ENCODE measurements at regions not wholly inside any gene's neighbourhood (a gene's known extent, or its start where the extent isn't known, plus 50 kb on each side); places are given as distances from the start of the nearest gene placed in this dataset.

- H3K4me3 ChIP-seq (ENCODE audit: low read length) = no peak overlapping the region
- H3K9me3 ChIP-seq (replicated peaks; ENCODE audit: insufficient read depth, low read length) = no peaks in the 10 kb centered on the region
- DNase-seq = no peak
- H3K36me3 ChIP-seq (replicated peaks; ENCODE audit: insufficient read depth, low read length) = no peaks in the 10 kb centered on the region
- H3K9me2 ChIP-seq (replicated peaks; ENCODE audit: insufficient read depth, low read length) = no peaks in the 10 kb centered on the region
- H3K4me2 ChIP-seq (ENCODE audit: low read depth, low read length) = no peak overlapping the region
- H3K9ac ChIP-seq (ENCODE audit: low read length) = no peak overlapping the region
- TF ChIP-seq EZH2 (optimal IDR thresholded peaks at IDR 0.05; ENCODE audit: low read depth, low read length) (no peak), CTCF (IDR thresholded peaks at IDR 0.05; ENCODE audit: low read length) (no peak), EZH2phosphoT487 (IDR thresholded peaks at IDR 0.05; ENCODE audit: low read length) (no peak)
- no peaks in the 10 kb centered on the region for H4K20me1 ChIP-seq (ENCODE audit: insufficient read depth, low read length)
- no peak overlapping the region for H2AFZ ChIP-seq (ENCODE audit: low read length)
- no peaks in the 10 kb centered on the region for H3K27me3 ChIP-seq (replicated peaks; ENCODE audit: insufficient read depth, low read length)
- H3F3A ChIP-seq (ENCODE audit: insufficient read depth, low read length) = 0 out of 2 replicates have a peak, but pooled peaks cover 5% of the 10 kb centered on the region
- H3K27ac ChIP-seq (ENCODE audit: low read length) = no peak overlapping the region
- peaks cover 12% of the 10 kb centered on the region; the same call in 1 of the 2 replicates for H3K4me1 ChIP-seq (ENCODE audit: low read length)
- H3K79me2 ChIP-seq (ENCODE audit: low read length) = no peaks in the 10 kb centered on the region
Measured at GRCh38 chr1:116260621-116261020, 112.4 kb upstream of the ATP1A1 start.

- TF ChIP-seq EZH2phosphoT487 (IDR thresholded peaks at IDR 0.05; ENCODE audit: low read length) (no peak), CTCF (IDR thresholded peaks at IDR 0.05; ENCODE audit: low read length) (no peak), EZH2 (optimal IDR thresholded peaks at IDR 0.05; ENCODE audit: low read depth, low read length) (no peak)
- Histone ChIP-seq H3K9me3 (replicated peaks; ENCODE audit: insufficient read depth, low read length) (no peaks in the 10 kb centered on the region), H3K4me3 (ENCODE audit: low read length) (no peak overlapping the region), H3K27me3 (replicated peaks; ENCODE audit: insufficient read depth, low read length) (no peaks in the 10 kb centered on the region), H3K4me2 (ENCODE audit: low read depth, low read length) (no peak overlapping the region), H3K9me2 (replicated peaks; ENCODE audit: insufficient read depth, low read length) (no peaks in the 10 kb centered on the region), H3F3A (ENCODE audit: insufficient read depth, low read length) (0 out of 2 replicates have a peak, but pooled peaks cover 5% of the 10 kb centered on the region), H3K79me2 (ENCODE audit: low read length) (no peaks in the 10 kb centered on the region), H3K36me3 (replicated peaks; ENCODE audit: insufficient read depth, low read length) (no peaks in the 10 kb centered on the region), H2AFZ (ENCODE audit: low read length) (no peak overlapping the region), H3K27ac (ENCODE audit: low read length) (no peak overlapping the region), H3K9ac (ENCODE audit: low read length) (no peak overlapping the region), H3K4me1 (ENCODE audit: low read length) (peaks cover 11% of the 10 kb centered on the region; the same call in 1 of the 2 replicates), H4K20me1 (ENCODE audit: insufficient read depth, low read length) (no peaks in the 10 kb centered on the region)
- no peak for DNase-seq
Measured at GRCh38 chr1:116261227-116261626, 111.8 kb upstream of the ATP1A1 start.

- H4K20me1 ChIP-seq (ENCODE audit: insufficient read depth, low read length) = no peaks in the 10 kb centered on the region
- no peaks in the 10 kb centered on the region for H3K9me2 ChIP-seq (replicated peaks; ENCODE audit: insufficient read depth, low read length)
- 0 out of 2 replicates have a peak, but pooled peaks cover 5% of the 10 kb centered on the region for H3K4me1 ChIP-seq (ENCODE audit: low read length)
- H3K9ac ChIP-seq (ENCODE audit: low read length) = no peak overlapping the region
- no peaks in the 10 kb centered on the region for H3K27me3 ChIP-seq (replicated peaks; ENCODE audit: insufficient read depth, low read length)
- H3K9me3 ChIP-seq (replicated peaks; ENCODE audit: insufficient read depth, low read length) = no peaks in the 10 kb centered on the region
- no peaks in the 10 kb centered on the region for H3K79me2 ChIP-seq (ENCODE audit: low read length)
- no peak overlapping the region for H3K27ac ChIP-seq (ENCODE audit: low read length)
- no peak for TF ChIP-seq EZH2 (optimal IDR thresholded peaks at IDR 0.05; ENCODE audit: low read depth, low read length)
- no peak for TF ChIP-seq CTCF (IDR thresholded peaks at IDR 0.05; ENCODE audit: low read length)
- no peak for TF ChIP-seq EZH2phosphoT487 (IDR thresholded peaks at IDR 0.05; ENCODE audit: low read length)
- DNase-seq = no peak
- no peak overlapping the region for H2AFZ ChIP-seq (ENCODE audit: low read length)
- no peaks in the 10 kb centered on the region for H3K36me3 ChIP-seq (replicated peaks; ENCODE audit: insufficient read depth, low read length)
- no peak overlapping the region for H3K4me3 ChIP-seq (ENCODE audit: low read length)
- 0 out of 2 replicates have a peak, but pooled peaks cover 5% of the 10 kb centered on the region for H3F3A ChIP-seq (ENCODE audit: insufficient read depth, low read length)
- H3K4me2 ChIP-seq (ENCODE audit: low read depth, low read length) = no peak overlapping the region
Measured at GRCh38 chr1:116262207-116262994, 110.6 kb upstream of the ATP1A1 start.
